IMR-90 (cell line): ENCODE measurements at regions not wholly inside any gene's neighbourhood (a gene's known extent, or its start where the extent isn't known, plus 50 kb on each side); places are given as distances from the start of the nearest gene placed in this dataset.

Source experiments
- ATAC-seq: fragments of 200-7000 bp; cut with Tn5 transposase; 2 replicates; pipeline ENCODE4 v1.9.1; 2020; ENCODE audit warnings: low read depth, mild to moderate bottlenecking, moderate library complexity
- BruUV-seq: library from RNA; stranded (reverse); fragments of 400-500 nt; replicated peaks from 2 replicates; lab custom pipeline; 2021; lab: Mats Ljungman, UMichigan
- CTCF ChIA-PET: fragments of 300-600 bp; formaldehyde crosslinking; extraction: SDS; loops from one replicate; lab custom pipeline; 2021; ENCODE audit warnings: antibody characterized with exemption; lab: Yijun Ruan, JAX
- POLR2A ChIA-PET: fragments of 300-600 bp; sonication (Branson Sonifier 250); formaldehyde crosslinking; loops from one replicate; lab custom pipeline; 2022; ENCODE audit warnings: antibody characterized with exemption; ENCODE audit not compliant: unreplicated experiment; lab: Charles Lee
- DNase-seq: peaks from one replicate; pipeline ENCODE4 v3.0.0; 2013
- H2AFZ ChIP-seq: replicated peaks from 2 replicates; pipeline ENCODE3; 2013; ENCODE audit warnings: low read length, mild to moderate bottlenecking; ENCODE audit not compliant: poor library complexity
- H2AK5ac ChIP-seq: 2 replicates; pipeline ENCODE4 v1.6.1; 2013; ENCODE audit warnings: low read depth, low read length, inconsistent platforms
- H2AK9ac ChIP-seq: replicated peaks from 2 replicates; pipeline ENCODE3; 2013; ENCODE audit warnings: mild to moderate bottlenecking, low read depth, low read length, moderate library complexity; ENCODE audit not compliant: poor library complexity
- H2BK120ac ChIP-seq: 2 replicates; pipeline ENCODE4 v1.6.1; 2013; ENCODE audit warnings: low read depth, low read length, inconsistent platforms
- H2BK15ac ChIP-seq: 3 replicates; pipeline ENCODE4 v1.6.1; 2013; ENCODE audit warnings: low read depth, low read length, inconsistent platforms
- H2BK20ac ChIP-seq: 2 replicates; pipeline ENCODE4 v1.6.1; 2013; ENCODE audit warnings: low read depth, mild to moderate bottlenecking, inconsistent platforms, low read length, moderate library complexity
- H2BK5ac ChIP-seq: 2 replicates; pipeline ENCODE4 v1.6.1; 2013; ENCODE audit warnings: mild to moderate bottlenecking, low read depth, low read length, inconsistent platforms; ENCODE audit not compliant: poor library complexity, severe bottlenecking
- H3K14ac ChIP-seq: replicated peaks from 2 replicates; pipeline ENCODE4 v1.6.1; 2013; ENCODE audit warnings: low read depth, low read length, inconsistent platforms
- H3K18ac ChIP-seq: 2 replicates; pipeline ENCODE4 v1.6.1; 2013; ENCODE audit warnings: low read depth, low read length, control low read depth
- H3K23ac ChIP-seq: 2 replicates; pipeline ENCODE4 v1.6.1; 2013; ENCODE audit warnings: low read depth, low read length, inconsistent platforms
- H3K27ac ChIP-seq: 2 replicates; pipeline ENCODE4 v1.5.1; 2013; ENCODE audit warnings: mild to moderate bottlenecking, control low read depth, low read length; ENCODE audit not compliant: insufficient read depth
- H3K27me3 ChIP-seq: 2 replicates; pipeline ENCODE4 v1.6.1; 2013; ENCODE audit warnings: low read length; ENCODE audit not compliant: control insufficient read depth, insufficient read depth
- H3K36me3 ChIP-seq: 2 replicates; pipeline ENCODE4 v1.6.1; 2013; ENCODE audit warnings: low read length, mixed read lengths; ENCODE audit not compliant: control insufficient read depth, insufficient read depth
- H3K4ac ChIP-seq: 2 replicates; pipeline ENCODE4 v1.6.1; 2013; ENCODE audit warnings: low read depth, low read length, inconsistent platforms
- H3K4me1 ChIP-seq: 2 replicates; pipeline ENCODE4 v1.6.1; 2013; ENCODE audit warnings: low read length, mixed read lengths; ENCODE audit not compliant: control insufficient read depth, insufficient read depth
- H3K4me2 ChIP-seq: 2 replicates; pipeline ENCODE4 v1.6.1; 2013; ENCODE audit warnings: low read depth, mild to moderate bottlenecking, control low read depth, low read length, moderate library complexity
- H3K4me3 ChIP-seq: 2 replicates; pipeline ENCODE4 v1.5.1; 2013; ENCODE audit warnings: low read depth, mild to moderate bottlenecking, control low read depth, low read length, moderate library complexity; ENCODE audit not compliant: insufficient read depth
- H3K56ac ChIP-seq: 2 replicates; pipeline ENCODE4 v1.6.1; 2013; ENCODE audit warnings: low read length, inconsistent platforms; ENCODE audit not compliant: insufficient read depth; ENCODE audit errors: extremely low read depth
- H3K79me1 ChIP-seq, 2 experiments: 2 replicates each; pipeline ENCODE4 v1.6.1; 2013; ENCODE audit warnings: low read length in 2 of 2, inconsistent platforms in 1 of 2, low read depth in 1 of 2
- H3K9ac ChIP-seq: 2 replicates; pipeline ENCODE4 v1.6.1; 2013; ENCODE audit warnings: low read depth, low read length, control low read depth
- H3K9me1 ChIP-seq: 2 replicates; pipeline ENCODE4 v1.6.1; 2013; ENCODE audit warnings: low read length, inconsistent platforms; ENCODE audit not compliant: insufficient read depth
- H3K9me3 ChIP-seq: 2 replicates; pipeline ENCODE4 v1.6.1; 2013; ENCODE audit warnings: low read length; ENCODE audit not compliant: control insufficient read depth, insufficient read depth
- H4K20me1 ChIP-seq: 2 replicates; pipeline ENCODE4 v1.6.1; 2013; ENCODE audit warnings: low read length, inconsistent platforms; ENCODE audit not compliant: insufficient read depth
- H4K5ac ChIP-seq: 2 replicates; pipeline ENCODE4 v1.6.1; 2013; ENCODE audit warnings: mild to moderate bottlenecking, low read depth, low read length, control low read depth
- H4K8ac ChIP-seq, 2 experiments: 2 replicates each; pipeline ENCODE4 v1.6.1; 2013; ENCODE audit warnings: low read depth in 2 of 2, low read length in 2 of 2, control low read depth in 1 of 2, inconsistent platforms in 1 of 2
- H4K91ac ChIP-seq: 2 replicates; pipeline ENCODE4 v1.6.1; 2013; ENCODE audit warnings: low read depth, low read length, inconsistent platforms; ENCODE audit not compliant: insufficient read depth
- BHLHE40 ChIP-seq: fragments of 150-350 bp; IDR thresholded peaks from 2 replicates; pipeline ENCODE4 v1.6.1; 2016; ENCODE audit warnings: mild to moderate bottlenecking, low read depth, low read length
- CEBPB ChIP-seq: IDR thresholded peaks from 2 replicates; pipeline ENCODE4 v1.6.1; 2012; ENCODE audit warnings: low read depth, low read length, improper control_type of control experiment
- CHD1 ChIP-seq: IDR thresholded peaks from 2 replicates; pipeline ENCODE4 v1.6.1; 2012; ENCODE audit warnings: low read depth, low read length, improper control_type of control experiment
- CTCF ChIP-seq: conservative IDR thresholded peaks from 2 replicates; pipeline ENCODE4 v1.5.1; 2012; ENCODE audit warnings: mild to moderate bottlenecking, low read depth, low read length, improper control_type of control experiment
- ELK1 ChIP-seq: fragments of 150-350 bp; IDR thresholded peaks from 2 replicates; pipeline ENCODE4 v1.6.1; 2016; ENCODE audit warnings: low read depth, mild to moderate bottlenecking, low read length, moderate library complexity, borderline replicate concordance
- FOS ChIP-seq: fragments of 150-350 bp; IDR thresholded peaks from 2 replicates; pipeline ENCODE4 v1.6.1; 2016; ENCODE audit warnings: low read depth, low read length
- MAFK ChIP-seq: IDR thresholded peaks from 2 replicates; pipeline ENCODE4 v1.6.1; 2012; ENCODE audit warnings: low read depth, low read length, improper control_type of control experiment
- MAZ ChIP-seq: IDR thresholded peaks from 2 replicates; pipeline ENCODE4 v1.6.1; 2012; ENCODE audit warnings: low read depth, mild to moderate bottlenecking, low read length, improper control_type of control experiment, moderate library complexity, borderline replicate concordance
- MXI1 ChIP-seq: IDR thresholded peaks from 2 replicates; pipeline ENCODE4 v1.6.1; 2012; ENCODE audit warnings: low read depth, mild to moderate bottlenecking, low read length, moderate library complexity, borderline replicate concordance
- NFE2L2 ChIP-seq: fragments of 150-350 bp; IDR thresholded peaks from 2 replicates; pipeline ENCODE4 v1.6.1; 2016; ENCODE audit warnings: low read depth, mild to moderate bottlenecking, low read length
- POLR2A ChIP-seq: IDR thresholded peaks from 2 replicates; pipeline ENCODE4 v1.6.1; 2012; ENCODE audit warnings: mild to moderate bottlenecking, low read depth, low read length
- RAD21 ChIP-seq: IDR thresholded peaks from 2 replicates; pipeline ENCODE4 v1.6.1; 2012; ENCODE audit warnings: low read length, improper control_type of control experiment
- RCOR1 ChIP-seq: IDR thresholded peaks from 2 replicates; pipeline ENCODE4 v1.6.1; 2012; ENCODE audit warnings: mild to moderate bottlenecking, low read length, improper control_type of control experiment; ENCODE audit not compliant: insufficient replicate concordance
- RFX5 ChIP-seq: IDR thresholded peaks from 2 replicates; pipeline ENCODE4 v1.8.0; 2012; ENCODE audit warnings: low read depth, mild to moderate bottlenecking, low read length, moderate library complexity
- SMC3 ChIP-seq: fragments of 150-350 bp; IDR thresholded peaks from 2 replicates; pipeline ENCODE4 v1.6.1; 2016; ENCODE audit warnings: low read depth, mild to moderate bottlenecking, antibody characterized with exemption, low read length, moderate library complexity
- USF2 ChIP-seq: fragments of 150-350 bp; IDR thresholded peaks from 2 replicates; pipeline ENCODE4 v1.6.1; 2017; ENCODE audit warnings: mild to moderate bottlenecking, antibody characterized with exemption, low read length, low read depth
- WGBS, 2 experiments: methylation state at CpG; one replicate each; pipeline versions ENCODE4 v1.1.5 to v1.1.7; 2013; ENCODE audit warnings: missing lambda C conversion rate in 2 of 2; ENCODE audit not compliant: insufficient read length in 1 of 2; ENCODE audit errors: extremely low coverage in 2 of 2; 5-methylcytosine and 5-hydroxymethylcytosine counted together
- dilution Hi-C: fragments of 300-500 bp; cut with HindIII; formaldehyde crosslinking; loops from one replicate; pipeline ENCODE4 v1.14.3; 2018; ENCODE audit warnings: low sequenced_read_pairs; ENCODE audit not compliant: unreplicated experiment
- in situ Hi-C: fragments of 300-500 bp; cut with MboI; formaldehyde crosslinking; loops from 3 replicates; pipeline ENCODE4 v1.14.3; 2019; ENCODE audit warnings: low sequenced_read_pairs, inconsistent platforms, mixed read lengths
- intact Hi-C: fragments of 100-400 bp; cut with micrococcal nuclease; formaldehyde crosslinking; loops from 2 replicates; pipeline ENCODE4 v1.10.0; 2022

DNA sequence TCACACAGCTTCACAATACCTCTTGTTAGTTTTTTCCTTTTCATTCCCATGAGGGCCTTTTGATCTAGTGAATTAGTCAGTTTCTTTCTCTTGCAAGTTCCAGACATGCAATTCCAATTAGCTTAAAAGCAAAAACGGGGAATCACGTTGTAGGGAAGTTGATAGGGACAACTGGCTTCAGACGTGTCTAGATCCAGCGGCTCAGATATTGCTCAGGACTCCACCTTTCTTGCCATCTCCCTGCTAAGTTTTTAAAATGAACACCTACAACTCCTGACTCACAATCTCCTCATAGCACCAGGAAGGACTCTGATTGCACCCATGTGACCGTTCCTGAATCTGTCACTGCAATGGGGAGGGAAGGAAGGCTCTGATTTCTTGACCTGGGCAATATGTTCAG is 63.8 kb upstream of the ARHGAP29 start:
- intact Hi-C loops, result no loop called here
- no peak overlapping the region for H2BK120ac ChIP-seq
- no TSS peak for BruUV-seq
- in situ Hi-C loops, result no loop called here
- ChIA-PET CTCF (no interaction called here), POLR2A (no interaction called here)
- no peak overlapping the region for H3K18ac ChIP-seq
- DNase-seq, result no peak
- H4K20me1 ChIP-seq, result no peaks in the 10 kb centered on the region
- no peaks in the 10 kb centered on the region for H3K79me1 ChIP-seq
- H3K4me3 ChIP-seq, result no peak overlapping the region
- no peak overlapping the region for H2BK20ac ChIP-seq
- no peak overlapping the region for H3K14ac ChIP-seq
- H3K9me1 ChIP-seq, result peaks cover 9% of the 10 kb centered on the region; the same call in 1 of the 2 replicates
- H4K91ac ChIP-seq, result no peak overlapping the region
- no peak overlapping the region for H3K23ac ChIP-seq
- H3K4me1 ChIP-seq, result peaks cover 9% of the 10 kb centered on the region
- H2AK5ac ChIP-seq, result no peak overlapping the region
- no peak overlapping the region for H4K8ac ChIP-seq
- no peaks in the 10 kb centered on the region for H3K36me3 ChIP-seq
- no peak overlapping the region for H3K27ac ChIP-seq
- no peaks in the 10 kb centered on the region for H3K27me3 ChIP-seq
- no peak overlapping the region for H3K4ac ChIP-seq
- H2AK9ac ChIP-seq, result no peak overlapping the region
- no peaks in the 10 kb centered on the region for H3K9me3 ChIP-seq
- dilution Hi-C loops, result no loop called here
- ATAC-seq, result no peak
- H2BK15ac ChIP-seq, result 0 out of 3 replicates have a peak overlapping the region, but pooled peaks have one; percentile 4
- no peak overlapping the region for H4K5ac ChIP-seq
- no peak overlapping the region for H3K9ac ChIP-seq
- no peak overlapping the region for H2AFZ ChIP-seq
- H3K56ac ChIP-seq, result no peak overlapping the region
- H3K4me2 ChIP-seq, result no peak overlapping the region
- no CpG with 5 or more reads among the region's 5 CpGs for WGBS, 2 experiments
- TF ChIP-seq USF2 (no peak), BHLHE40 (no peak), CHD1 (no peak), RCOR1 (no peak), MXI1 (no peak), CEBPB (no peak), NFE2L2 (no peak), MAZ (no peak), SMC3 (no peak), MAFK (no peak), RAD21 (no peak), CTCF (no peak), FOS (no peak), POLR2A (no peak), ELK1 (no peak), RFX5 (no peak)
- no peak overlapping the region for H2BK5ac ChIP-seq
